ENCODE measurements at regions not wholly inside any gene's neighbourhood (a gene's known extent, or its start where the extent isn't known, plus 50 kb on each side); places are given as distances from the start of the nearest gene placed in this dataset.

GRCh38 chr20:19096843-19097242 lies 115.6 kb upstream of the SLC24A3 start:
- H4K5ac ChIP-seq (ENCODE audit: insufficient read length, low read depth, low read length): no peak overlapping the region
- POLR2A ChIA-PET (ENCODE audit: partially characterized antibody): no interaction called here
- no peak overlapping the region for H3K27ac ChIP-seq (ENCODE audit: low read depth, low read length)
- H3K9ac ChIP-seq (replicated peaks in 1 of 4; ENCODE audit: extremely low read depth in 1 of 4, low read depth in 3 of 4, low read length in 3 of 4): no peak overlapping the region
- CTCF ChIA-PET (ENCODE audit: partially characterized antibody): no interaction called here
- no peak overlapping the region for H3K56ac ChIP-seq (replicated peaks; ENCODE audit: insufficient read length, low read depth, low read length)
- no peaks in the 10 kb centered on the region for H3K27me3 ChIP-seq (replicated peaks in 1 of 4; ENCODE audit: control insufficient read depth in 3 of 4, extremely low read depth in 1 of 4, insufficient read depth in 3 of 4, low read length in 3 of 4)
- H3K23me2 ChIP-seq (ENCODE audit: low read depth, low read length): no peaks in the 10 kb centered on the region
- no peak overlapping the region for H3K23ac ChIP-seq (ENCODE audit: insufficient read length)
- DNase-seq (ENCODE audit: low read depth in 1 of 2, low spot score in 2 of 2): no peak
- H3K4me2 ChIP-seq (ENCODE audit: insufficient read depth in 1 of 2, low read depth in 2 of 2, low read length in 2 of 2): no peak overlapping the region
- no peak overlapping the region for H4K91ac ChIP-seq (replicated peaks; ENCODE audit: insufficient read length, low read length)
- no peak overlapping the region for H2BK20ac ChIP-seq (ENCODE audit: low read length)
- H2BK12ac ChIP-seq (ENCODE audit: low read depth, low read length): no peak overlapping the region
- no peak overlapping the region for H2BK5ac ChIP-seq (ENCODE audit: low read depth, low read length)
- H3K79me2 ChIP-seq (ENCODE audit: control insufficient read depth in 1 of 2, insufficient read depth in 2 of 2, low read length in 2 of 2): no peaks in the 10 kb centered on the region
- peaks cover 4 to 12% (median 8%) of the 10 kb centered on the region in 4 experiments; a peak in 5 of 7 replicates for H3K4me1 ChIP-seq (replicated peaks in 1 of 4; ENCODE audit: control insufficient read depth in 3 of 4, insufficient read depth in 4 of 4, low read length in 3 of 4)
- no peak overlapping the region for H4K8ac ChIP-seq (ENCODE audit: extremely low read depth, insufficient read depth, low read length)
- WGBS, 2 experiments (ENCODE audit: extremely low coverage in 1 of 2, insufficient coverage in 1 of 2, insufficient read length in 1 of 2, insufficient replicate concordance in 2 of 2, low coverage in 1 of 2, low lambda C conversion rate in 2 of 2, missing lambda C conversion rate in 1 of 2): 98% methylated on average over 2 of the region's 2 CpGs; no CpG with 5 or more reads in 1 of the 2 experiments
- H3K18ac ChIP-seq (ENCODE audit: extremely low read depth, low read length): no peak overlapping the region
- no peaks in the 10 kb centered on the region for H3K9me3 ChIP-seq (ENCODE audit: insufficient read depth in 2 of 2, low read depth in 1 of 2, low read length in 1 of 2)
- H2AK5ac ChIP-seq (ENCODE audit: low read depth, low read length): no peak overlapping the region
- TF ChIP-seq POLR2A (IDR thresholded peaks at IDR 0.05; ENCODE audit: control extremely low read depth in 1 of 2, low read depth in 2 of 2, low read length in 2 of 2) (no peak), MAFK (IDR thresholded peaks at IDR 0.05; ENCODE audit: low read depth, low read length) (peak; percentile 70), BACH1 (IDR thresholded peaks at IDR 0.05; ENCODE audit: low read length) (peak; percentile 93)
- H3K14ac ChIP-seq (ENCODE audit: insufficient read length): no peak overlapping the region
- no peak overlapping the region for H2AFZ ChIP-seq (ENCODE audit: low read length)
- no peak overlapping the region for H2BK15ac ChIP-seq (ENCODE audit: low read length)
- no peak overlapping the region for H2BK120ac ChIP-seq (replicated peaks; ENCODE audit: low read depth, low read length)
- H3K4me3 ChIP-seq (ENCODE audit: extremely low read depth in 1 of 4, insufficient read depth in 2 of 4, low read depth in 3 of 4, low read length in 4 of 4): no peak overlapping the region
- H3K36me3 ChIP-seq (ENCODE audit: control insufficient read depth in 2 of 4, insufficient read depth in 4 of 4, low read length in 3 of 4): no peaks in the 10 kb centered on the region
- H3K79me1 ChIP-seq (ENCODE audit: low read depth, low read length): no peaks in the 10 kb centered on the region
- H4K20me1 ChIP-seq (replicated peaks in 1 of 2; ENCODE audit: control insufficient read depth in 1 of 2, insufficient read depth in 2 of 2, low read length in 2 of 2): no peaks in the 10 kb centered on the region
- no peak overlapping the region for H3K4ac ChIP-seq (replicated peaks; ENCODE audit: insufficient read length, low read depth, low read length)
- no peak for FAIRE-seq

Data from H1 (cell line).